Heart right ventricle (tissue), 16 donors: ENCODE measurements at regions not wholly inside any gene's neighbourhood (a gene's known extent, or its start where the extent isn't known, plus 50 kb on each side); places are given as distances from the start of the nearest gene placed in this dataset.

Experiments used
- ATAC-seq, 8 donors: fragments of 200-7000 bp; cut with Tn5 transposase; one replicate each; pipeline ENCODE4 v1.9.1; 2020; ENCODE audit warnings: mild to moderate bottlenecking in 8 of 8, moderate library complexity in 8 of 8, moderate number of reproducible peaks in 1 of 8
- DNase-seq, 2 donors: peaks; one replicate each; pipeline ENCODE4 v3.0.0-alpha.2; 2020
- H3K27ac ChIP-seq, 10 donors: fragments of 200-600 bp; sonication (generic) in 2 of 10; one replicate each; pipeline versions ENCODE4 v1.5.0 to v1.8.0; 2020 to 2022; ENCODE audit warnings: mild to moderate bottlenecking in 3 of 10
- H3K27me3 ChIP-seq, 7 donors: fragments of 200-600 bp; one replicate each; pipeline ENCODE4 v1.8.0; 2021 to 2022; ENCODE audit warnings: mild to moderate bottlenecking in 2 of 7
- H3K36me3 ChIP-seq, 9 donors: fragments of 200-600 bp; sonication (generic) in 1 of 9; one replicate each; pipeline versions ENCODE4 v1.5.0 to v1.8.0; 2020 to 2022; ENCODE audit warnings: mild to moderate bottlenecking in 2 of 9
- H3K4me1 ChIP-seq, 9 donors: fragments of 200-600 bp; sonication (generic) in 1 of 9; one replicate each; pipeline versions ENCODE4 v1.5.0 to v1.8.0; 2020 to 2022; ENCODE audit warnings: mild to moderate bottlenecking in 4 of 9
- H3K4me3 ChIP-seq, 10 donors: fragments of 200-600 bp; sonication (generic) in 2 of 10; one replicate each; pipeline versions ENCODE4 v1.5.0 to v1.8.0; 2020 to 2022; ENCODE audit warnings: mild to moderate bottlenecking in 7 of 10, moderate library complexity in 2 of 10
- H3K9me3 ChIP-seq, 11 donors: fragments of 200-600 bp in 10 of 11; sonication (generic) in 2 of 11; one replicate each; pipeline versions ENCODE4 v1.5.0 to v1.8.0; 2013 to 2022; ENCODE audit warnings: mild to moderate bottlenecking in 2 of 11, control low read depth in 1 of 11, moderate library complexity in 1 of 11
- WGBS, 2 donors: extraction: QIAGEN DNeasy Blood & Tissue Kit; methylation state at CpG; one replicate each; pipeline ENCODE4 v1.1.7; 2013; ENCODE audit warnings: inconsistent platforms in 1 of 2; 5-methylcytosine and 5-hydroxymethylcytosine counted together
- intact Hi-C, 10 donors: fragments of 100-400 bp; cut with DNase I; formaldehyde crosslinking; loops; one replicate each; pipeline versions ENCODE4 v1.11.1 to v1.14.2; 2022
- TF ChIP-seq, protein P1 (sequence below), 9 donors: fragments of 200-600 bp; sonication (generic) in 2 of 9; IDR thresholded peaks; one replicate each; pipeline versions ENCODE4 v1.5.0 to v1.8.0; 2021 to 2022; ENCODE audit warnings: antibody characterized with exemption in 9 of 9, mild to moderate bottlenecking in 5 of 9, moderate library complexity in 1 of 9
- donor health status: Arrhythmogenic right ventricular cardiomyopathy.
- donor health status: ischemic (EF 13 %, LVEDD 7.1; RV severe dilation, severe dysfunction).
- donor health status: healthy with polysubstance abuse.
- donor health status: DM: no; HTN: yes; CAD: no.
- donor health status: DM: no; HTN: no; CAD: no.
- donor health status: ischemic (EF 25% LVEDD 6.9; RV normal size, moderate dysfunction).
- donor health status: ischemic (EF 25% LVEDD 5.7; RV mildly dilated, moderate dysfunction).
- donor health status: healthy.
- donor health status: DM: yes; HTN: yes; CAD: no.
- donor health status: Ischemic cardiomyopathy.
- donor health status: ischemic (EF 35%, LVEDD 5.7; RV mildly dilated, moderate dysfunction).
- donor health status: nonischemic (EF 11% LVEDD 7.7; RV severe dilation, severe dysfunction).
- donor health status: DM: yes; HTN: yes; CAD: no.
- donor health status: PGD.
- donor health status: ischemic (EF 29% LVEDD 5.4; RV normal size, mild dysfunction).
- donor health status: nonischemic (EF 23%, LVEDD 6.1; RV moderate dilation, normal function).

- Histone ChIP-seq H3K27ac (no peak overlapping the region), H3K27me3 (no peaks in the 10 kb centered on the region), H3K4me3 (no peak overlapping the region), H3K4me1 (peaks cover 0 to 6% (median 0%) of the 10 kb centered on the region in 9 donors), H3K36me3 (no peaks in the 10 kb centered on the region), H3K9me3 (no peaks in the 10 kb centered on the region)
- ATAC-seq (no peak), DNase-seq (no peak)
- WGBS, 2 donors: 93 to 98% methylated on average over 2 of the region's 2 CpGs
- intact Hi-C loops: no loop called here
- TF ChIP-seq, protein P1, sequence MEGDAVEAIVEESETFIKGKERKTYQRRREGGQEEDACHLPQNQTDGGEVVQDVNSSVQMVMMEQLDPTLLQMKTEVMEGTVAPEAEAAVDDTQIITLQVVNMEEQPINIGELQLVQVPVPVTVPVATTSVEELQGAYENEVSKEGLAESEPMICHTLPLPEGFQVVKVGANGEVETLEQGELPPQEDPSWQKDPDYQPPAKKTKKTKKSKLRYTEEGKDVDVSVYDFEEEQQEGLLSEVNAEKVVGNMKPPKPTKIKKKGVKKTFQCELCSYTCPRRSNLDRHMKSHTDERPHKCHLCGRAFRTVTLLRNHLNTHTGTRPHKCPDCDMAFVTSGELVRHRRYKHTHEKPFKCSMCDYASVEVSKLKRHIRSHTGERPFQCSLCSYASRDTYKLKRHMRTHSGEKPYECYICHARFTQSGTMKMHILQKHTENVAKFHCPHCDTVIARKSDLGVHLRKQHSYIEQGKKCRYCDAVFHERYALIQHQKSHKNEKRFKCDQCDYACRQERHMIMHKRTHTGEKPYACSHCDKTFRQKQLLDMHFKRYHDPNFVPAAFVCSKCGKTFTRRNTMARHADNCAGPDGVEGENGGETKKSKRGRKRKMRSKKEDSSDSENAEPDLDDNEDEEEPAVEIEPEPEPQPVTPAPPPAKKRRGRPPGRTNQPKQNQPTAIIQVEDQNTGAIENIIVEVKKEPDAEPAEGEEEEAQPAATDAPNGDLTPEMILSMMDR (IDR thresholded peaks at IDR 0.05): no peak
Measured at GRCh38 chr2:54065411-54065810, 50.0 kb upstream of the ACYP2 start.

DNA sequence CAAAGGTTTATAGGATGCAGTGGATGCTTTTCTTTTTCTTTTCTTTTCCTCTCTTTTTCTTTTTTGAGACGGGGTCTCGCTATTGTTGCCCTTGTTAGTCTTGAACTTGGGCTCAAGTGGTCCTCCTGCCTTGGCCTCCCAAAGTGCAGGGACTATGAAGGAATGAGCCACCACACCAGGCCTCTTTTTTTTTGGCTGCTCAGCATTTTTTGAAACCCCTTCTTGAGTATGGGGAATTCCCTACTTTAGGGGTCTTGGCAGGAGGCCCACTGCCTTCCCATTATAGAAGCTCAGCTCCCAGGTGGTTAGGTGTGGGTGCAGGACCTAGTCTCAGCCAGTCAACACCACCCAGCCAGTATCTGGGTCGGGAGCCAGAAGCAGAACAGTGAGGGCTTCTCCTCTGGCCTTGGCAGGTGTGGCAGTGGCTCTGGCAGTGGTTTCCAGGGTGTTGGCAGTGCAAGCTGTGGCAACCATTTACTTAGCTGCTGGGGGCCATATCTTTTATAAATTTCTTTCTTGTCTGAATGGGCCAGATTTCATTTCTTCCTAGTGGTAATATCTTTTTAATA is 51.4 kb upstream of the ACYP2 start:
- Histone ChIP-seq H3K27me3 (no peaks in the 10 kb centered on the region), H3K9me3 (no peaks in the 10 kb centered on the region), H3K36me3 (no peaks in the 10 kb centered on the region), H3K27ac (no peak overlapping the region), H3K4me3 (no peak overlapping the region), H3K4me1 (peaks cover 0 to 6% (median 0%) of the 10 kb centered on the region in 9 donors)
- peak; percentile 36 to 47 for DNase-seq
- TF ChIP-seq, protein P1 (IDR thresholded peaks at IDR 0.05): no peak
- 76% methylated on average over 3 of the region's 3 CpGs for WGBS, 2 donors
- ATAC-seq: peak in 7 of 8 donors; percentile 58 to 96 (median 85)
- intact Hi-C loops: no loop called here

GRCh38 chr2:54062401-54062800 is 53.0 kb upstream of the ACYP2 start:
- 73 to 84% methylated on average over 1 of the region's 1 CpG for WGBS, 2 donors
- peaks cover 0 to 10% (median 0%) of the 10 kb centered on the region in 11 donors for H3K9me3 ChIP-seq
- H3K27me3 ChIP-seq: no peaks in the 10 kb centered on the region
- no peak for ATAC-seq
- DNase-seq: no peak
- H3K27ac ChIP-seq: no peak overlapping the region
- intact Hi-C loops: no loop called here
- H3K36me3 ChIP-seq: no peaks in the 10 kb centered on the region
- H3K4me3 ChIP-seq: no peak overlapping the region
- H3K4me1 ChIP-seq: peaks cover 0 to 6% (median 0%) of the 10 kb centered on the region in 9 donors
- TF ChIP-seq, protein P1 (IDR thresholded peaks at IDR 0.05): no peak

GRCh38 chr2:54061272-54061671 is 54.1 kb upstream of the ACYP2 start:
- intact Hi-C loops: no loop called here
- Histone ChIP-seq H3K27ac (no peak overlapping the region), H3K4me3 (no peak overlapping the region), H3K27me3 (no peaks in the 10 kb centered on the region), H3K4me1 (peaks cover 0 to 6% (median 0%) of the 10 kb centered on the region in 9 donors), H3K36me3 (no peaks in the 10 kb centered on the region), H3K9me3 (peaks cover 0 to 13% (median 0%) of the 10 kb centered on the region in 11 donors)
- ATAC-seq (no peak), DNase-seq (no peak)
- WGBS, 2 donors: 84 to 85% methylated on average over 1 of the region's 1 CpG
- TF ChIP-seq, protein P1 (IDR thresholded peaks at IDR 0.05): no peak
